Upper lobe of right lung (tissue), 1 donor: ENCODE measurements at regions not wholly inside any gene's neighbourhood (a gene's known extent, or its start where the extent isn't known, plus 50 kb on each side); places are given as distances from the start of the nearest gene placed in this dataset.
A peak's percentile ranks its signal among the peaks of the same experiment; 100 is the strongest.

ENCODE experiments used
- ATAC-seq: fragments of 200-7000 bp; cut with Tn5 transposase; one replicate; pipeline ENCODE4 v1.9.1; 2020; ENCODE audit warnings: mild to moderate bottlenecking, moderate library complexity
- DNase-seq: peaks from one replicate; pipeline ENCODE4 v3.0.0-alpha.2; 2020
- H3K27ac ChIP-seq: fragments of 200-600 bp; one replicate; pipeline ENCODE4 v1.8.0; 2022
- H3K27me3 ChIP-seq: fragments of 200-600 bp; one replicate; pipeline ENCODE4 v1.8.0; 2022; ENCODE audit warnings: mild to moderate bottlenecking
- H3K36me3 ChIP-seq: fragments of 200-600 bp; one replicate; pipeline ENCODE4 v1.8.0; 2022
- H3K4me1 ChIP-seq: fragments of 200-600 bp; one replicate; pipeline ENCODE4 v1.8.0; 2022
- H3K4me3 ChIP-seq: fragments of 200-600 bp; one replicate; pipeline ENCODE4 v1.8.0; 2022; ENCODE audit warnings: mild to moderate bottlenecking
- H3K9me3 ChIP-seq: fragments of 200-600 bp; one replicate; pipeline ENCODE4 v1.8.0; 2022
- intact Hi-C: fragments of 100-400 bp; cut with DNase I; formaldehyde crosslinking; loops from one replicate; pipeline ENCODE4 v1.11.0; 2022
- TF ChIP-seq, protein P1 (sequence below): fragments of 200-600 bp; IDR thresholded peaks from one replicate; pipeline ENCODE4 v1.8.0; 2022; ENCODE audit warnings: antibody characterized with exemption
- donor health status: DM: no; HTN: yes; CAD: no; lungs with severe emphysema.

GRCh38 chr3:35966629-35967464, 327.5 kb downstream of the ARPP21 start:
- H3K36me3 ChIP-seq: no peaks in the 10 kb centered on the region
- no peak overlapping the region for H3K27ac ChIP-seq
- intact Hi-C loops: no loop called here
- TF ChIP-seq, protein P1, sequence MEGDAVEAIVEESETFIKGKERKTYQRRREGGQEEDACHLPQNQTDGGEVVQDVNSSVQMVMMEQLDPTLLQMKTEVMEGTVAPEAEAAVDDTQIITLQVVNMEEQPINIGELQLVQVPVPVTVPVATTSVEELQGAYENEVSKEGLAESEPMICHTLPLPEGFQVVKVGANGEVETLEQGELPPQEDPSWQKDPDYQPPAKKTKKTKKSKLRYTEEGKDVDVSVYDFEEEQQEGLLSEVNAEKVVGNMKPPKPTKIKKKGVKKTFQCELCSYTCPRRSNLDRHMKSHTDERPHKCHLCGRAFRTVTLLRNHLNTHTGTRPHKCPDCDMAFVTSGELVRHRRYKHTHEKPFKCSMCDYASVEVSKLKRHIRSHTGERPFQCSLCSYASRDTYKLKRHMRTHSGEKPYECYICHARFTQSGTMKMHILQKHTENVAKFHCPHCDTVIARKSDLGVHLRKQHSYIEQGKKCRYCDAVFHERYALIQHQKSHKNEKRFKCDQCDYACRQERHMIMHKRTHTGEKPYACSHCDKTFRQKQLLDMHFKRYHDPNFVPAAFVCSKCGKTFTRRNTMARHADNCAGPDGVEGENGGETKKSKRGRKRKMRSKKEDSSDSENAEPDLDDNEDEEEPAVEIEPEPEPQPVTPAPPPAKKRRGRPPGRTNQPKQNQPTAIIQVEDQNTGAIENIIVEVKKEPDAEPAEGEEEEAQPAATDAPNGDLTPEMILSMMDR: no peak
- no peaks in the 10 kb centered on the region for H3K9me3 ChIP-seq
- no peak overlapping the region for H3K4me3 ChIP-seq
- no peaks in the 10 kb centered on the region for H3K4me1 ChIP-seq
- DNase-seq (no peak), ATAC-seq (no peak)
- no peaks in the 10 kb centered on the region for H3K27me3 ChIP-seq

DNA sequence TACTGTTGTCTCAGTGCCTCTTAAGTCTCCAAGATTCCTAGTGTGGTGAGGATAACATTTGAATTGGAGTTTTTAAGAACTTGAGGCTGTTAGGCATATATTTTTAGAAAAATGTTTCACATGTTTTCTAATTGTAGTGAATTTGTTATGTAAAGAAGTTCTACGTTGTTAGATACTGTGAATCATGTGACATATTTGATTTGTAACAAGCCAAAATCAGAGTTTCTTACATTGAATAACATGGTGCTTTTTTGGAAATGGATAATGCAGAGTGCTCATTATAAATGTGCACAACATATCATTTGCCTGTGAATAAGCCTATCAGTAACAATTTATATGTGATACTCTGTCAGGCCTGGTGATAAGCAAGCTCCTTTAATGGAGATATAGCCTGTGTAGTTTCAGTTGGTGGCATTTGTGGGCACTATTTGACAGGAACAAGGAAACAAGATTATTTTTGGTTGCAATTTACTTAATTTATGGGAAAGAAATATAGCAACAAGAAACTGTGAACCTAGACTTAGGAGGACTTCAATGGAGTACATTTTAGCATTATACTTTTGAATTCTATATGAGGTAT, 328.8 kb downstream of the ARPP21 start:
- TF ChIP-seq, protein P1: no peak
- no peaks in the 10 kb centered on the region for H3K27me3 ChIP-seq
- no peaks in the 10 kb centered on the region for H3K9me3 ChIP-seq
- no peak overlapping the region for H3K27ac ChIP-seq
- no peak for DNase-seq
- H3K4me1 ChIP-seq: no peaks in the 10 kb centered on the region
- no peak overlapping the region for H3K4me3 ChIP-seq
- H3K36me3 ChIP-seq: no peaks in the 10 kb centered on the region
- ATAC-seq: no peak
- intact Hi-C loops: no loop called here

DNA sequence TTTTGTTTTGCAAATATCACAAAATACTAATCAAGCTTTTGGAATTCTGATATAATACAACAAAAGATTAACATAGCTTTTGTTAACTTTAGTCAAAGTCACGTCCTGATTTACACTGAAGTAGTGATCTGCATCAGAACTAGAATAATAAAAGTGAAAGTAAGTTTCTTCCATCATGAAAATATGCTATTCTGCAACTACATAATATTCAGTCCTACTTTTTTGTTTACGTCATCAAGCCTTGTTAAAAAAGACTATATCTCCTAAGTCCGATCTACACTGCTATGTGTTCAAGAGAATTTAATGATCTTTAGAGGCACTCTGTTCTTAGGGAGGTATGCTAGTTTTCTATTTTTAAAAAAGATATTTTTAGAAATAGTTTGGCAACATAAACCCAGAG, 330.1 kb downstream of the ARPP21 start:
- no peaks in the 10 kb centered on the region for H3K9me3 ChIP-seq
- intact Hi-C loops: no loop called here
- no peaks in the 10 kb centered on the region for H3K4me1 ChIP-seq
- H3K4me3 ChIP-seq: peak overlapping the region; percentile 14
- TF ChIP-seq, protein P1: no peak
- DNase-seq: no peak
- ATAC-seq: no peak
- H3K27ac ChIP-seq: no peak overlapping the region
- H3K27me3 ChIP-seq: no peaks in the 10 kb centered on the region
- H3K36me3 ChIP-seq: no peaks in the 10 kb centered on the region

DNA sequence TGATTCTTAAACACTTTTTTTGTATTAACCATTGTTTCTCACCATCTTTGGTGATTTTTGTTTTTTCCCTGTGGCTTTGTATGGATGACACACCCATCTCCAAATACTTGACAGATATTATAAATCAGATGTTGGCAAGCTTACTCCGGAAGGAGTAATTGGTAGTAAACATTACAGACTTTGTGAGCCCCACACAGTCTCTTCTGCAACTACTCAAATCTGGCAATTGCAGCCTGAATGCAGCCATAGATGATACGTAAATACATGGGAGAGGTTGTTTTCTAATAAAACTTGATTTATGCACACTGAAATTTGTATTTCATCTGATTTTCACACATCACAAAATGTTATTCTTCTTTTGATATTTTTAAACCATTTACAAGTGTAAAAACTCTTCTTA, 331.5 kb downstream of the ARPP21 start:
- no peaks in the 10 kb centered on the region for H3K27me3 ChIP-seq
- no peak overlapping the region for H3K27ac ChIP-seq
- H3K36me3 ChIP-seq: no peaks in the 10 kb centered on the region
- no peaks in the 10 kb centered on the region for H3K9me3 ChIP-seq
- H3K4me1 ChIP-seq: no peaks in the 10 kb centered on the region
- intact Hi-C loops: no loop called here
- no peak overlapping the region for H3K4me3 ChIP-seq
- ATAC-seq: no peak
- TF ChIP-seq, protein P1: no peak
- DNase-seq: no peak

DNA sequence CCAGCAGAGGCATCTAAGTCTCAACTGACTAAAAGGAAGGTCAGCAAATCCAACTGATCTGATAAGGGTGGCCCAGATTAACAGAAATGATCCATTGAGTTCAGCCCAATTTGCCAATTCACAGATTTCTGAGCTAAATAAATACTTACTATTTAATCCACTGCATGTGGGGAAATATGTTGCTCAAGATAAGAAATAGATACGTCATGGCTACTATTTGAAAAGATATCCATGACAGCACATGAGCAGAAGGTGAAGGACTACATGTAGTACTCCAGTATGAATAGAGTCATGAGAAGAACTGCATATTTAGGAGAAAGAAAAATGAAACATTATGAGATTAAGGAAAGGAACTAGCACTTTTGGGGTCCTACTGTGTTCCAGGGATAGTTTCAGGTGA, 332.4 kb downstream of the ARPP21 start:
- H3K36me3 ChIP-seq: no peaks in the 10 kb centered on the region
- H3K4me1 ChIP-seq: no peaks in the 10 kb centered on the region
- TF ChIP-seq, protein P1: no peak
- DNase-seq (no peak), ATAC-seq (no peak)
- intact Hi-C loops: no loop called here
- H3K4me3 ChIP-seq: no peak overlapping the region
- no peaks in the 10 kb centered on the region for H3K27me3 ChIP-seq
- H3K9me3 ChIP-seq: no peaks in the 10 kb centered on the region
- no peak overlapping the region for H3K27ac ChIP-seq
